GM06990 (cell line): ENCODE measurements at regions not wholly inside any gene's neighbourhood (a gene's known extent, or its start where the extent isn't known, plus 50 kb on each side); places are given as distances from the start of the nearest gene placed in this dataset.

Source experiments
- DNase-seq: peaks from one replicate; pipeline ENCODE4 v3.0.0-alpha.2; 2011; ENCODE audit not compliant: insufficient read length; ENCODE audit errors: extremely low read depth
- H3K27me3 ChIP-seq: replicated peaks from 2 replicates; pipeline ENCODE4 v1.6.0; 2011; ENCODE audit warnings: low read length; ENCODE audit not compliant: control insufficient read depth, insufficient read depth
- H3K36me3 ChIP-seq: 2 replicates; pipeline ENCODE4 v1.5.1; 2011; ENCODE audit warnings: low read length; ENCODE audit not compliant: control insufficient read depth, insufficient read depth
- H3K4me3 ChIP-seq: replicated peaks from 2 replicates; pipeline ENCODE4 v1.5.1; 2011; ENCODE audit warnings: low read depth, mild to moderate bottlenecking, control low read depth, low read length
- CTCF ChIP-seq: IDR thresholded peaks from 2 replicates; pipeline ENCODE4 v1.5.1; 2011; ENCODE audit warnings: low read length, control low read depth, mild to moderate bottlenecking, inconsistent platforms; ENCODE audit not compliant: insufficient read depth, poor library complexity, severe bottlenecking

- Histone ChIP-seq H3K27me3 (no peaks in the 10 kb centered on the region), H3K4me3 (no peak overlapping the region), H3K36me3 (no peaks in the 10 kb centered on the region)
- TF ChIP-seq CTCF, result no peak
- no peak for DNase-seq
Measured at GRCh38 chr3:24917908-24918307, 423.3 kb upstream of the THRB start.

- TF ChIP-seq CTCF, result no peak
- H3K36me3 ChIP-seq, result no peaks in the 10 kb centered on the region
- DNase-seq, result no peak
- H3K4me3 ChIP-seq, result no peak overlapping the region
- no peaks in the 10 kb centered on the region for H3K27me3 ChIP-seq
Measured at GRCh38 chr3:24923570-24923969, 428.9 kb upstream of the THRB start.

GRCh38 chr3:24929521-24929920 lies 434.9 kb upstream of the THRB start:
- Histone ChIP-seq H3K36me3 (no peaks in the 10 kb centered on the region), H3K27me3 (no peaks in the 10 kb centered on the region), H3K4me3 (no peak overlapping the region)
- no peak for TF ChIP-seq CTCF
- DNase-seq, result no peak

- H3K27me3 ChIP-seq, result no peaks in the 10 kb centered on the region
- no peak for DNase-seq
- H3K36me3 ChIP-seq, result no peaks in the 10 kb centered on the region
- no peak for TF ChIP-seq CTCF
- H3K4me3 ChIP-seq, result no peak overlapping the region
Measured at GRCh38 chr3:24933401-24933800, 438.8 kb upstream of the THRB start.

GRCh38 chr3:24936574-24936973 lies 441.9 kb upstream of the THRB start:
- H3K4me3 ChIP-seq, result no peak overlapping the region
- no peak for TF ChIP-seq CTCF
- no peak for DNase-seq
- H3K27me3 ChIP-seq, result no peaks in the 10 kb centered on the region
- H3K36me3 ChIP-seq, result no peaks in the 10 kb centered on the region

- Histone ChIP-seq H3K4me3 (no peak overlapping the region), H3K36me3 (no peaks in the 10 kb centered on the region), H3K27me3 (no peaks in the 10 kb centered on the region)
- no peak for DNase-seq
- TF ChIP-seq CTCF, result no peak
Measured at GRCh38 chr3:24937228-24937627, 442.6 kb upstream of the THRB start.
